B cell (primary cell): ENCODE measurements at regions not wholly inside any gene's neighbourhood (a gene's known extent, or its start where the extent isn't known, plus 50 kb on each side); places are given as distances from the start of the nearest gene placed in this dataset.

Experiments used
- ATAC-seq: fragments of 200-7000 bp; cut with Tn5 transposase; one replicate; pipeline ENCODE4 v1.10.0; 2021; ENCODE audit warnings: low read depth, mild to moderate bottlenecking, moderate number of reproducible peaks, moderate library complexity
- CTCF ChIA-PET: fragments of 350-600 bp; sonication (Branson Sonifier 250); formaldehyde crosslinking; loops from one replicate; lab custom pipeline; 2021; ENCODE audit warnings: antibody characterized with exemption, inconsistent platforms; lab: Charles Lee
- POLR2A ChIA-PET: fragments of 350-600 bp; sonication (Branson Sonifier 250); formaldehyde crosslinking; loops from one replicate; lab custom pipeline; 2021; ENCODE audit warnings: antibody characterized with exemption; lab: Charles Lee
- DNase-seq: peaks from one replicate; pipeline ENCODE4 v3.0.0; 2013
- H2AFZ ChIP-seq: 2 replicates; pipeline ENCODE4 v1.6.1; 2012; ENCODE audit warnings: mild to moderate bottlenecking, low read depth, low read length; ENCODE audit not compliant: insufficient read depth, poor library complexity, severe bottlenecking
- H3K27ac ChIP-seq, 2 donors: 1 replicate in 1 of 2; 2 replicates in 1 of 2; pipeline ENCODE4 v1.5.1; 2012 to 2013; ENCODE audit warnings: low read length in 2 of 2, mild to moderate bottlenecking in 2 of 2, moderate library complexity in 1 of 2
- H3K27me3 ChIP-seq, 4 experiments: fragments of 200-600 bp in 1 of 4; sonication (generic) in 1 of 4; replicated peaks in 1 of 4; 1 replicate in 2 of 4; 2 replicates in 2 of 4; pipeline versions ENCODE4 v1.6.1 to v1.7.0; 2013 to 2016; ENCODE audit warnings: low read length in 3 of 4, mild to moderate bottlenecking in 2 of 4, mixed read lengths in 1 of 4, moderate library complexity in 1 of 4; ENCODE audit not compliant: insufficient read depth in 4 of 4, control insufficient read depth in 3 of 4; ENCODE audit errors: control extremely low read depth in 1 of 4
- H3K36me3 ChIP-seq, 2 experiments: replicated peaks in 1 of 2; 1 replicate in 1 of 2; 2 replicates in 1 of 2; pipeline versions ENCODE4 v1.6.1 to v1.7.1; 2013; ENCODE audit warnings: low read length in 1 of 2; ENCODE audit not compliant: insufficient read depth in 2 of 2, control insufficient read depth in 1 of 2; ENCODE audit errors: control extremely low read depth in 1 of 2, extremely low read depth in 1 of 2
- H3K4me1 ChIP-seq, 2 donors: fragments of 200-600 bp in 1 of 2; sonication (generic) in 1 of 2; 1 replicate in 1 of 2; 2 replicates in 1 of 2; pipeline versions ENCODE4 v1.5.1 to v1.6.1; 2013 to 2017; ENCODE audit warnings: low read length in 2 of 2; ENCODE audit not compliant: control insufficient read depth in 2 of 2, insufficient read depth in 2 of 2
- H3K4me2 ChIP-seq: replicated peaks from 2 replicates; pipeline ENCODE3; 2012; ENCODE audit warnings: mild to moderate bottlenecking, low read depth, low read length; ENCODE audit not compliant: poor library complexity, severe bottlenecking
- H3K4me3 ChIP-seq, 5 experiments: fragments of 200-600 bp in 1 of 5; sonication (generic) in 1 of 5; 1 replicate in 3 of 5; 2 replicates in 2 of 5; pipeline versions ENCODE4 v1.5.1 to v1.7.0; 2011 to 2016; ENCODE audit warnings: low read length in 4 of 5, mild to moderate bottlenecking in 4 of 5, low read depth in 2 of 5, control low read depth in 1 of 5, moderate library complexity in 1 of 5; ENCODE audit not compliant: insufficient read depth in 1 of 5; ENCODE audit errors: control extremely low read depth in 1 of 5, extremely low read depth in 1 of 5
- H3K79me2 ChIP-seq: fragments of 200-600 bp; sonication (generic); one replicate; pipeline ENCODE4 v1.6.0; 2016; ENCODE audit warnings: low read length; ENCODE audit not compliant: control insufficient read depth, insufficient read depth
- H3K9ac ChIP-seq: fragments of 200-600 bp; sonication (generic); 2 replicates; pipeline ENCODE4 v1.6.1; 2017; ENCODE audit warnings: mild to moderate bottlenecking, low read length, moderate library complexity
- H3K9me3 ChIP-seq, 3 donors: one replicate each; pipeline versions ENCODE4 v1.6.1 to v1.7.1; 2013; ENCODE audit warnings: low read length in 2 of 3; ENCODE audit not compliant: control insufficient read depth in 2 of 3, insufficient read depth in 1 of 3; ENCODE audit errors: control extremely low read depth in 1 of 3
- H4K20me1 ChIP-seq: 2 replicates; pipeline ENCODE4 v1.6.0; 2012; ENCODE audit warnings: mild to moderate bottlenecking, low read length; ENCODE audit not compliant: insufficient read depth, control insufficient read depth, poor library complexity, severe bottlenecking
- H3K27ac Mint-ChIP-seq: one replicate; pipeline ENCODE4 v1.8.0; 2021; ENCODE audit warnings: mixed read lengths
- H3K27me3 Mint-ChIP-seq: one replicate; pipeline ENCODE4 v1.8.0; 2021; ENCODE audit warnings: mixed read lengths
- H3K4me1 Mint-ChIP-seq: one replicate; pipeline ENCODE4 v1.8.0; 2021; ENCODE audit warnings: mixed read lengths
- H3K4me3 Mint-ChIP-seq: one replicate; pipeline ENCODE4 v1.8.0; 2021; ENCODE audit warnings: mixed read lengths
- H3K9me3 Mint-ChIP-seq: one replicate; pipeline ENCODE4 v1.8.0; 2022; ENCODE audit warnings: mixed read lengths; ENCODE audit not compliant: insufficient read depth
- EZH2 ChIP-seq: IDR thresholded peaks from 2 replicates; pipeline ENCODE4 v1.6.1; 2012; ENCODE audit warnings: borderline replicate concordance, low read depth, mild to moderate bottlenecking, moderate library complexity, low read length; ENCODE audit not compliant: insufficient read depth, poor library complexity, severe bottlenecking
- WGBS: methylation state at CpG from one replicate; pipeline ENCODE4 v1.1.5; 2013; ENCODE audit warnings: missing lambda C conversion rate; ENCODE audit not compliant: insufficient coverage; 5-methylcytosine and 5-hydroxymethylcytosine counted together
- intact Hi-C: fragments of 100-400 bp; cut with micrococcal nuclease; formaldehyde crosslinking; loops from one replicate; pipeline ENCODE4 v1.10.0; 2022
- TF ChIP-seq, protein P1 (sequence below): fragments of 200-600 bp; IDR thresholded peaks from one replicate; pipeline ENCODE4 v1.8.0; 2022; ENCODE audit warnings: antibody characterized with exemption, mild to moderate bottlenecking

DNA sequence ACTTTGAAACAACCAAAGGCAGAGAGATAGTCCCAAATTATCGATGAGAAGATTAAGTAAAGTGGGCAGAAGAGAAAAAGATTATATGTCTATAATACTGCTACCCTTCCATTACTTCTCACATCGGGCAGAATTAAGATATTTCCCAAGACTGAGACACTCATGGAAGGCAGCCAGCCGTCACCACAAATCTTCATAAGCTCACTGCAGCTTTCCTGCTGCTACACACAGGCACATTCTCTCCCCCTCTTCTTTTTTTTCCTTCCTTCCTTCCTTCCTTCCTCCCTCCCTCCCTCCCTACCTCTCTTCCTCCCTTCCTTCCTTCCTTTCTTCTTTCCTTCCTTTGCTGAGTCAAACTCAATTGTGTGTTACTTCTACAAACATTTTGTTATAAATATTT is 58.7 kb upstream of the SPATA31C2 start:
- no peak overlapping the region for H3K27ac ChIP-seq
- TF ChIP-seq, protein P1, sequence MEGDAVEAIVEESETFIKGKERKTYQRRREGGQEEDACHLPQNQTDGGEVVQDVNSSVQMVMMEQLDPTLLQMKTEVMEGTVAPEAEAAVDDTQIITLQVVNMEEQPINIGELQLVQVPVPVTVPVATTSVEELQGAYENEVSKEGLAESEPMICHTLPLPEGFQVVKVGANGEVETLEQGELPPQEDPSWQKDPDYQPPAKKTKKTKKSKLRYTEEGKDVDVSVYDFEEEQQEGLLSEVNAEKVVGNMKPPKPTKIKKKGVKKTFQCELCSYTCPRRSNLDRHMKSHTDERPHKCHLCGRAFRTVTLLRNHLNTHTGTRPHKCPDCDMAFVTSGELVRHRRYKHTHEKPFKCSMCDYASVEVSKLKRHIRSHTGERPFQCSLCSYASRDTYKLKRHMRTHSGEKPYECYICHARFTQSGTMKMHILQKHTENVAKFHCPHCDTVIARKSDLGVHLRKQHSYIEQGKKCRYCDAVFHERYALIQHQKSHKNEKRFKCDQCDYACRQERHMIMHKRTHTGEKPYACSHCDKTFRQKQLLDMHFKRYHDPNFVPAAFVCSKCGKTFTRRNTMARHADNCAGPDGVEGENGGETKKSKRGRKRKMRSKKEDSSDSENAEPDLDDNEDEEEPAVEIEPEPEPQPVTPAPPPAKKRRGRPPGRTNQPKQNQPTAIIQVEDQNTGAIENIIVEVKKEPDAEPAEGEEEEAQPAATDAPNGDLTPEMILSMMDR = no peak
- no peak for TF ChIP-seq EZH2
- H4K20me1 ChIP-seq = no peaks in the 10 kb centered on the region
- no peak overlapping the region for H3K4me3 ChIP-seq
- H3K27me3 Mint-ChIP-seq = peaks cover 3% of the 10 kb centered on the region
- no peak for ATAC-seq
- no peaks in the 10 kb centered on the region for H3K9me3 Mint-ChIP-seq
- H3K36me3 ChIP-seq = no peaks in the 10 kb centered on the region
- intact Hi-C loops = no loop called here
- no peak for DNase-seq
- POLR2A ChIA-PET = no interaction called here
- 16% methylated on average over 2 of the region's 3 CpGs for WGBS
- CTCF ChIA-PET = no interaction called here
- no peak overlapping the region for H3K27ac Mint-ChIP-seq
- H3K79me2 ChIP-seq = no peaks in the 10 kb centered on the region
- no peaks in the 10 kb centered on the region for H3K27me3 ChIP-seq
- H3K9ac ChIP-seq = no peak overlapping the region
- no peaks in the 10 kb centered on the region for H3K4me1 ChIP-seq
- H2AFZ ChIP-seq = no peak overlapping the region
- no peak overlapping the region for H3K4me3 Mint-ChIP-seq
- no peaks in the 10 kb centered on the region for H3K9me3 ChIP-seq
- no peaks in the 10 kb centered on the region for H3K4me1 Mint-ChIP-seq
- no peak overlapping the region for H3K4me2 ChIP-seq

DNA sequence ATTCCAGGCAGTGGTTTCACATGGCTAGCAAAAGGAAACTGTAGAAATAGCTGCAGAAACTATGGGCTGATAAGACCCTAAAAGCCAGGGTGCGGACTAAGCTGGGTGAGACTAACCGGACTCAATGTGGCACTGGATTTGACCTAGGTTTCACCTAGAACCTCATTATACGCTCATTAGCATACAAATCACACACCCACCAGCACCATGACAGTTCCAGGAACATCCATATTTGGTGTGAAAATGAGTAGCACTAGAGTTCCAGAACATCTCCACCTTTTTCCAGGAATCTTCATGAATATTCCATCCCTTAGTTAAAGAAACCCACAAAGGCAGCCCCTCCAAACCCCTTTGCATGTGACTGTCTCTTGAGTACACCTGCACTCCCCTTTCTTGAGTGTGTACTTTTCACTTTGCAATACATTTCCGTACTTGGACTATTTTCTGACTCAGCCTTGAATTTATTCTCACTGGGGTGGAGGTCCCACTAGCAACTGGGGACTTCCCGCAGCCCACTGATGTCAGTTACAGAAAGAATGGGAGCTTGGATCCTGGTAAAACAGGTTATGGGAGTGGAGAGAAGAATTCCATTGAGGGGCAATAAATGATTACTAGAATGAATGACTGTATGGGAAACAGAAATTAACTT is 58.0 kb upstream of the SPATA31C2 start:
- H3K4me1 Mint-ChIP-seq = no peaks in the 10 kb centered on the region
- H3K27ac Mint-ChIP-seq = no peak overlapping the region
- no peak overlapping the region for H3K4me2 ChIP-seq
- H3K27ac ChIP-seq = no peak overlapping the region
- H3K4me1 ChIP-seq = no peaks in the 10 kb centered on the region
- H3K4me3 Mint-ChIP-seq = no peak overlapping the region
- no peaks in the 10 kb centered on the region for H3K27me3 ChIP-seq
- H3K9me3 ChIP-seq = no peaks in the 10 kb centered on the region
- ATAC-seq = no peak
- H2AFZ ChIP-seq = no peak overlapping the region
- WGBS = 100% methylated on average over 2 of the region's 5 CpGs
- ChIA-PET CTCF (no interaction called here), POLR2A (no interaction called here)
- H3K27me3 Mint-ChIP-seq = peaks cover 3% of the 10 kb centered on the region
- no peak for TF ChIP-seq EZH2
- TF ChIP-seq, protein P1 = no peak
- no peaks in the 10 kb centered on the region for H3K9me3 Mint-ChIP-seq
- H4K20me1 ChIP-seq = no peaks in the 10 kb centered on the region
- no peak overlapping the region for H3K9ac ChIP-seq
- no peaks in the 10 kb centered on the region for H3K79me2 ChIP-seq
- DNase-seq = no peak
- H3K36me3 ChIP-seq = no peaks in the 10 kb centered on the region
- H3K4me3 ChIP-seq = no peak overlapping the region
- intact Hi-C loops = no loop called here
